Fibroblast of pulmonary artery (primary cell): ENCODE measurements at regions not wholly inside any gene's neighbourhood (a gene's known extent, or its start where the extent isn't known, plus 50 kb on each side); places are given as distances from the start of the nearest gene placed in this dataset.

ENCODE experiments used
- DNase-seq: peaks from one replicate; pipeline ENCODE4 v3.0.0-alpha.2; 2010; ENCODE audit warnings: low read depth
- H3K4me3 ChIP-seq: replicated peaks from 2 replicates; pipeline ENCODE4 v1.5.1; 2011; ENCODE audit warnings: low read depth, mild to moderate bottlenecking, control low read depth, low read length, moderate library complexity
- TF ChIP-seq, protein P1 (sequence below): IDR thresholded peaks from 2 replicates; pipeline ENCODE4 v1.5.1; 2011; ENCODE audit warnings: mild to moderate bottlenecking, control low read depth, low read length, inconsistent platforms; ENCODE audit errors: missing control alignments

DNA sequence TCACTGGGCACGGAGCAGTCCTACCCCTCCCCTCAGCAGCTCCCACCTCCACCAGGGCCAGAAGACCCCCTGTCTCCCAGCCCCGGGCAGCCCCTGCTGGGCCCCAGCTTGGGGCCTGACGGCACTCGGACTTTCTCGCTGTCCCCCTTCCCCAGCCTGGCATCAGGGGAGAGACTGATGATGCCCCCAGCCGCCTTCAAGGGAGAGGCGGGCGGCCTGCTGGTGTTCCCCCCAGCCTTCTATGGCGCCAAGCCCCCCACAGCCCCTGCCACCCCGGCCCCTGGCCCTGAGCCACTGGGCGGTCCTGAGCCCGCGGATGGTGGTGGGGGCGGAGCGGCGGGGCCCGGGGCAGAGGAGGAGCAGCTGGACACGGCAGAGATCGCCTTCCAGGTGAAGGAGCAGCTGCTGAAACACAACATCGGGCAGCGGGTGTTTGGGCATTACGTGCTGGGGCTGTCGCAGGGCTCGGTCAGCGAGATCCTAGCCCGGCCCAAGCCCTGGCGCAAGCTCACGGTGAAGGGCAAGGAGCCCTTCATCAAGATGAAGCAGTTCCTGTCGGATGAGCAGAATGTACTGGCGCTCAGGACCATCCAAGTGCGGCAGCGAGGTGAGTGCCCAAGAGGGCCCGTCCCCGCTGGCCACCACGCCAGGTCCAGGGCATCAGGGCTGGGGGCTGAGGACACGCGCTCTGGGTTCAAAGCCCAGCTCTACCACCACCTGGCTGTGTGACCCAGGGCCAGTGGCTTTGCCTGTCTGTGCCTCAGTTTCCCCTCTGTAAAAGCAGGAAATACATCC lies 58.6 kb downstream of the PHETA1 start:
- DNase-seq: no peak
- TF ChIP-seq, protein P1, sequence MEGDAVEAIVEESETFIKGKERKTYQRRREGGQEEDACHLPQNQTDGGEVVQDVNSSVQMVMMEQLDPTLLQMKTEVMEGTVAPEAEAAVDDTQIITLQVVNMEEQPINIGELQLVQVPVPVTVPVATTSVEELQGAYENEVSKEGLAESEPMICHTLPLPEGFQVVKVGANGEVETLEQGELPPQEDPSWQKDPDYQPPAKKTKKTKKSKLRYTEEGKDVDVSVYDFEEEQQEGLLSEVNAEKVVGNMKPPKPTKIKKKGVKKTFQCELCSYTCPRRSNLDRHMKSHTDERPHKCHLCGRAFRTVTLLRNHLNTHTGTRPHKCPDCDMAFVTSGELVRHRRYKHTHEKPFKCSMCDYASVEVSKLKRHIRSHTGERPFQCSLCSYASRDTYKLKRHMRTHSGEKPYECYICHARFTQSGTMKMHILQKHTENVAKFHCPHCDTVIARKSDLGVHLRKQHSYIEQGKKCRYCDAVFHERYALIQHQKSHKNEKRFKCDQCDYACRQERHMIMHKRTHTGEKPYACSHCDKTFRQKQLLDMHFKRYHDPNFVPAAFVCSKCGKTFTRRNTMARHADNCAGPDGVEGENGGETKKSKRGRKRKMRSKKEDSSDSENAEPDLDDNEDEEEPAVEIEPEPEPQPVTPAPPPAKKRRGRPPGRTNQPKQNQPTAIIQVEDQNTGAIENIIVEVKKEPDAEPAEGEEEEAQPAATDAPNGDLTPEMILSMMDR: no peak
- H3K4me3 ChIP-seq: no peak overlapping the region

DNA sequence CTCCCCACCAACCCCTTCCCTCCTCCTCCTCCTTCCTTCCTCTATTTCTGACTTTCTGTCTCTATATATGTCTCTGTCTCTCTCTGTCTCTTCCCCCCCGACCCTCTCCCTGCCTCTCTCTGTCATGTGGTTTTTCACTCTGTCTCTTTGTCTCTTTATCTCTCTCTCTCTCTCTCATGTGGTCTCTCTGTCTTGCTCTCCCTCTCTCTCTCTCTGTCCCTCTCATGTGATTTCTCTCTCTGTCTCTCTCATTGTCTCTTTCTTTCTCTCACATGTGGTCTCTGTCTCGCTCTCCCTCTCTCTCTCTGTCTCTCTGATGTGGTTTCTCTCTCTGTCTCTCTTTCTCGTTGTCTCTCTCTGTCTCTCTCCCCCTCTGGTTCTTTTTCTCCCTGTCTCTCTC lies 59.3 kb downstream of the PHETA1 start:
- DNase-seq: no peak
- H3K4me3 ChIP-seq: no peak overlapping the region
- TF ChIP-seq, protein P1: no peak

DNA sequence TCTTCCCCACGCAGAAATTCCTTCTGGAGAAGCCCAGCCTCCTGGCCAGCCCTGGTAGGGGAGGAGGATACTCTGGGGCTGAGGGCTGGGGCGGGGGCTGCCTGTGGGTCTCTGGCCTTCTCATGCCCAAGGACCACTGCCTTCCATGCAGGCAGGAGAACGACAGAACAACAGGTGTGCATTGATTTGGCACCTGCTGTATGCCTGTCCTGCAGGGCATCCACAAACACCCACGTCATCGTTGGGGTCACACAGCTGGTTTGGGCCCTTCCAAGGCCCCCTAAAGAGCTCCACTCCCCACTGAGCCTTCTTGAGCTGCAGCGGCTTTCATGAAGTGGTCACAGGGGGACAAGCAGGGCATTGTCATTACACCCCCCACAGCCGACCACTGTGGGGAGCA lies 60.4 kb downstream of the PHETA1 start:
- TF ChIP-seq, protein P1: no peak
- DNase-seq: no peak
- no peak overlapping the region for H3K4me3 ChIP-seq

DNA sequence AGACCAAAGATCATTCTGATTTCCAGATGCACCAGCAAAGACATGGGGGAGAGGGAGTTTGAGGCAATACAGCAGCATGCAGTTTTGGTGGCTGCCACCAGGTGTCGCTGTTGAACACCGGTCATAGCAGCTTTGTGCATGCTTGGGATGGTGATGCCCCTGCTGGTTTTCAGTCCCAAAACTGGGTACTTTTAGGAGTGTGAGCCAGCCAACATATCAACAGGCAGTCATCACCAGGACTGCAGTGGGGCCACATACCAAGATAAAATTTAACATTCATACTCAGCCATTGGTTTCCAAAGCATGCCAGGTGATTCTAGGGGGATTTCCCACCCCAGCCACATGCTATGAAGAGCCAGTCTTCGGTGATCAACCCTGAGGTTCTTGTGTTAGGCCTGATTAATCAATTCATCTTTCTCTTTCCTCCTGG lies 64.2 kb downstream of the PHETA1 start:
- TF ChIP-seq, protein P1: peak; percentile 62
- H3K4me3 ChIP-seq: no peak overlapping the region
- DNase-seq: peak; percentile 8

DNA sequence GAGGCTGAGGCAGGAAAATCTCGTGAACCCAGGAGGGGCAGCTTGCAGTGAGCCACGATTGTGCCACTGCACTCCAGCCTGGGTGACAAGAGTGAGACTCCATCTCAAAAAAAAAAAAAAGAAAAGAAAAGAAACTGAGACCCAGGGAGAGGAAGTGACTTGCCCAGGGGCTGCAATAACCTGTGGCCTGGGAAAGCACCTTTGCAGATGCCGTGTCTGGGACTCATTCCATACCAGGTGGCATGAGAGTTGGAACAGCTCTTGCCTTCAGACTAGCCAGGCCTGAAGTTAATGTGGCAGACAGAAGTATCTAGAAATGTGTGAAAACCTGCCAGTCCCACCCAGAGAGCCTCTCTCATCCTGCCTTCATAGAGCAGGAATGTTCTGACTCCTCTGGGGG lies 65.4 kb downstream of the PHETA1 start:
- DNase-seq: no peak
- H3K4me3 ChIP-seq: no peak overlapping the region
- TF ChIP-seq, protein P1: no peak

DNA sequence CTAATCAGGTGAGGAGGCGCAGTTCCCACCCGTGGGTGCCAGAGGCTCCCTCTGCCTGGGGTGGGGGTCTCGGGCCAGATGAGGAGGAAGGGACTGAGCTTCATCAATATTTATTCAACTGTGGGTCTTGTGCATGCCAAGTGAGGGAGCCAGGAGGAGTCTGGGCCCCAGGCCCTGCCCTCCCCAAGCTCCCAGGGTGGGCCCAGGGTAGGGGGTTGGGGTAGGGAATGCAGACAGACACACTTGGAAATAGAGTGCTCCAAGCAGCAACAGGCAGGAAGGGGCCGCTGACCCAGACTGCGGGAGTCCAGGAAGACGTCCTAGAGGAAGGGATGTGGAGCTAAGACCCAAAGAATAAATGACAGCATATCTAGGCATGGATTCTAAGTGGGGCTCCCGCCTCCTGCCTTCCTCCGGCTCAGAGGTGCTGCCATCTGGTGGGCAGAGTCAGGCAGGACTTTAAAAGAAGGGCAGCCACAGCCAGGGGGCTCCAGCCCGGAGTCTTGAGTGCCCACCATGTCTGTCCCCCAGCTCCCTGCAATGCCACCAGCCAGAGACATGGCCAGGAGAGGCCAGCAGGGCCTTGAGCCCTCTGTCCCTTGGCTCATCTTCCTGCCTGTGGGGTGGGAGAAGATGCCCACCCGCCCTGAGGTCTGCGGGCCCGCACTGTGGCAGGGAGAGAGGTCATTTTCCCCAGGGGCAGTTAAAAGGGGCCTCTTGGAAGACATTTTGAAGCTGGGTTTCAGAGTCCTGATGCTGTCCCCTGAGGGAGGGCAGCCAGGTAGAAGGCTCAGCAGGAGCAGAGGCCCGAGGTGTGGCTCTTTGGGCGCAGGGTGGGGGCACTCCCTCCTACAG lies 70.1 kb downstream of the PHETA1 start:
- peak; percentile 60 for DNase-seq
- TF ChIP-seq, protein P1: peak; percentile 94
- H3K4me3 ChIP-seq: no peak overlapping the region
